AG09309 (cell line): ENCODE measurements at regions not wholly inside any gene's neighbourhood (a gene's known extent, or its start where the extent isn't known, plus 50 kb on each side); places are given as distances from the start of the nearest gene placed in this dataset.

Experiments
- DNase-seq: peaks from one replicate; pipeline ENCODE4 v3.0.0-alpha.2; 2010; ENCODE audit warnings: low read depth
- H3K4me3 ChIP-seq: 2 replicates; pipeline ENCODE4 v1.5.1; 2011; ENCODE audit warnings: mild to moderate bottlenecking, low read depth, low read length, moderate library complexity; ENCODE audit not compliant: control insufficient read depth
- CTCF ChIP-seq: IDR thresholded peaks from 2 replicates; pipeline ENCODE4 v1.5.1; 2011; ENCODE audit warnings: mild to moderate bottlenecking, low read depth, low read length, inconsistent platforms; ENCODE audit not compliant: insufficient read depth, control insufficient read depth; ENCODE audit errors: missing control alignments

GRCh38 chr14:101470266-101470665 lies 91.0 kb upstream of the DIO3 start:
- no peak for TF ChIP-seq CTCF
- DNase-seq = no peak
- no peak overlapping the region for H3K4me3 ChIP-seq

DNA sequence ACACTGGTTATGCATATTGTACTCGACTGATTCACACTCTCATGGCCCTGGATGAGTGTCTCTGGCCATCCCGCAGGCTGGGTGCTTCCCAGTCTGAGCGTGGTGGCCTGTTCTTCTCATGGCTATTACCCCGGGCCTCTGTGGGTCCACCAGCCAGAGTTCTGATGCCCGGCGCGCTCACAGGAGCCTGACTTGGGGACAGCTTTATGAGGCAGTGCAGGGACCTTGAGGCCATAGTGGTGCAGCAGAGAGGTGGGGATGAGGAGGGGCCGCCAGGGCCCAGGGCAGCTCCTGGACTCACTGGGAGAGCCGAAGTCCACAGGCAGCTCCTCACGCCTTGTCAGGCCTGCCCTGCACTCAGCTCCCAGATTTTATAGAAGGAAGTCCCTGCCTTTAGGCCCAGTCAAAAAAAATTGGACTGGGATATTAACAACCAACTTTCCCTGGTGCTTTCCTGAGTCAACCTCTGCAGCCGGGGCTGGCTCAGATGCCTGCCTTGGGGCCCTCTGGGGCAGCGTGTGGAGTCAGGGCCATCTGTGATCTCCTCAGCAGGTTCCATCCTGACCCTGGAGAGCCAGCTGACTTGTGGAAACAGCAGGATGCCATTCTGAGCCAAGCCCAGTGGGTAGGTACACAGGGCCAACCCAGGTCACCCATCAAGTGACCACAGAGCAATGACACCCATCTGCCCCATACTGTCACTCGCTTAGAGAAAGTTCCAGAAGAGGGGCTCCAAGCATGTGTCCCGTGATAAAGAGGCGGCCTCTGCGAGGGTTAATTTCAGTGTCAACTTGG lies 89.4 kb upstream of the DIO3 start:
- no peak overlapping the region for H3K4me3 ChIP-seq
- no peak for DNase-seq
- no peak for TF ChIP-seq CTCF

DNA sequence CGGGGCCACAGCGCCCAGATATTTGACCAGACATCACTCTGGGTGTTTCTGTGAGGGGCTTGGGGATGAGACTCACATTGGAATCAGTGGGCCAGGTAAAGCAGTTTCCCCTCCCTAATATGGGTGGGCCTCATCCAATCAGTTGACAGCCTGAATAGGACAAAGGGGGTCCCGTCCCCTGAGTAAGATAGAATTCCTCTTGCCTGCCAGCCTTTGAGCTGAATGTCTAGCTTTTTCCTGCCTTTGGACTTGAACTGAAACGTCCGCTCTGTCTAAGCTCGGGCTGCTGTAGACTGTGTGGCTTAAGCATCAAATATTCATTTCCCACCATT lies 88.8 kb upstream of the DIO3 start:
- no peak for DNase-seq
- no peak for TF ChIP-seq CTCF
- no peak overlapping the region for H3K4me3 ChIP-seq

DNA sequence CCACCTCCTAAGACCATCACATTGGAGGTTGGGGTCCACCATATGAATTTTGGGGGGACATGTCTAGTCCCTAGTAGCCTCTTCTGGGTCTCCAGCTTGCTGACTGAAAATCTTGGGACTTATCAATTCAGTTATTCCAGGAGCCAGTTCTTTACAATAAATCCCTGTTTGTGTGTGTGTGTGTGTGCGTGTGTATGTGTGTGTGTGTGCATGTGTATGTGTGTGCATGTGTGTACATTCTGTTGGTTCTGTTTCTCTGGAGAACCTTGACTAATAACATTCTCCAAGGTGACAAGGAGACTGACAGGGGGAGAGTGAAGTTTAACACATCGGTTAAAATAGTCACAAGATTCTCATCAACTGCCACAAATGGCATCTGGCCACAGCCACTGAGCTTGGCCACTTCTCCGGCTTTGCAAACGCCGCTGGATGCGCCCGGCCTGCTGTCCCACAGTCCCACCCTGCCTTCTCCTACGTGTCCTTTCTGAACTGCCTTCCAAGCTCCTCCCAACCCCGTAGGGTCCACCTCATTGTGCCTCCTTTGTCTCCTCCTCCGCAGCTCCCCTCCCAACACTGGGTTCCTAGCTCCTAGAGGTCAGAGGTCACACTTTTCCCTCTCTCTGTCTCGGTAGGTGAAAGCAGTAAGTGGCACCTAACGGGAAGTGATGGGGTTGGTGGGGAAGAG lies 88.1 kb upstream of the DIO3 start:
- no peak for TF ChIP-seq CTCF
- no peak for DNase-seq

DNA sequence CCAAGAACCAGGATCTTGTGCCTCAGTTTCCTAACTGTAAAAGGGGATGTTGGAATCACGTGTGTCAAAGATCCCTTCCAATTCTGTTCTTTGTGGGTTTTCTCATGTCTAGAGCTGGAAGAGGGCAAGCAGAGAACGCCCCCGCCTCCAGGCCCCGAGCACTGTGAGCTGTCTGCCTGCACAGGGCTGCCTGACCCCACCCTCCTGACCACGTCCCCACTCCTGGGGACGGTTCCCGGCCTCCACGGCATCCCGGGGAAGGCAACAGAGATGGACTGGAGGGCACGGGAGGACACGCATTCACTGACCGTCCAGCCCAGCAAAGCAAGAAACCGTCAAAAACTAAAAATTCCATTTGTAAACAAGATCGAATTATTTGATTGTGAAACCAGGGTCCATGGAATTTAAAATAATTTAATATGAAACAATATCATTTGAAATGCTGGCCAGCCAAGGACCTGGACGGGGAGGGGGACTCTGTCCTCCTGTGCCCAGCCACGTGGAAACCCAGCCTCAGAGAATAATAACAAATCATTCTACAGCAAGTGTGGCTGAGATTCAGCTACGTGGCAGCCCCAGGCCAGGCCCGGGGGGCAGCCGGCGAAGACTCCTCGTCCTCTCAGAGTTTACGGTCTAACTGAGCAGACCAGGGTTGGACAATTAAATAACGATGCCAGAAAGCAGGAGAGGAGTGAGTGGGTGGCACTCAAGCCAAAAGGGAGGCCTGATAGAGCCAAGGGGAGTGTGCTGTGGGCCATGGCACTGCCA lies 87.3 kb upstream of the DIO3 start:
- no peak for DNase-seq
- no peak overlapping the region for H3K4me3 ChIP-seq
- no peak for TF ChIP-seq CTCF

More for the DNA sequence above, 88.1 kb upstream of the DIO3 start:
- no peak overlapping the region for H3K4me3 ChIP-seq

DNA sequence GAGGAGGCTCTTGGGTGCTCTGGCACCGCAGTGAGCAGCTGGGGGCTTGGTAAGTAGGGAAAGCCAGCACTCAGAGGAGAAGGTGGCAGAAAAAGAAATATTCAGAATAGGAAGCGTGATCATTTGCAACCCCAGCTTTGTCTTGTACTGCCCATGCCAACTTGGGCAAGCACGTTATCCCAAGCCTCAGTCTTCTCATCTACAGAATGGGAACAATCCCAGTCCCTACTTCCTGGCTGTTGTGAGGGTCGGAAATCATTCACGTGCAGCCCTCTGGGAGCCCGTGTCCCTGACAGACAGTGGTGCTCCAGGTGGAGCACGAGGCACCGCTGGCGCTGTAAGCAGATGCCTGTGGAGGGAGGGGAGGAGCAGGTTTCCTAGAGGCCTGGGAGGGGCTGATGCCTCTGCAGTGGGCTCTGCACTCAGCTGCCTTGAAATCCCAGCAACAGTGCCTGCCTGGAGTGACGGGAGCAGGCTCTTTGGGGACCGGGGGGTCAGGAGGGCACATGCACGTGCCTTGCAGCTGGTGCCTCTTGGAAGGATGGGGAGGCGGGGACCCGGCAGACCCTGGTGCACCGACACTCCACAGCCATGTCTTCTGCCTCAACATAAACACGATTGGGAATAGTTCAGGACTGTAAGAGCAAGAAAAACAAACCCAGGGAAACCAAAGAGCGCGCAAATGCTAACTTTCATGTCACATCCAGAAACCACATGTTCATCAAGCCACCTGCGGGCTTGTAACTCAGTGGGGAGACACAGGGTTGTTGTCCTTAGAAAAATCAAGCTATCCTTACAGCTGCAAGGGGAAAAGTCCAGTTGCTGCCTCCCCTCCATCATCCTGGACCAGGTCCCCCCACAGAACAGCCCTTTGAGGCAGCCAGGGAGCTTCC lies 86.5 kb upstream of the DIO3 start:
- TF ChIP-seq CTCF = no peak
- H3K4me3 ChIP-seq = no peak overlapping the region
- no peak for DNase-seq
